ENCODE measurements at regions not wholly inside any gene's neighbourhood (a gene's known extent, or its start where the extent isn't known, plus 50 kb on each side); places are given as distances from the start of the nearest gene placed in this dataset.
"Not testable (repeated sequence)": the region's sequence is repeated elsewhere in the genome, so short reads cannot be mapped to it uniquely, and the experiment has no call there.

DNA sequence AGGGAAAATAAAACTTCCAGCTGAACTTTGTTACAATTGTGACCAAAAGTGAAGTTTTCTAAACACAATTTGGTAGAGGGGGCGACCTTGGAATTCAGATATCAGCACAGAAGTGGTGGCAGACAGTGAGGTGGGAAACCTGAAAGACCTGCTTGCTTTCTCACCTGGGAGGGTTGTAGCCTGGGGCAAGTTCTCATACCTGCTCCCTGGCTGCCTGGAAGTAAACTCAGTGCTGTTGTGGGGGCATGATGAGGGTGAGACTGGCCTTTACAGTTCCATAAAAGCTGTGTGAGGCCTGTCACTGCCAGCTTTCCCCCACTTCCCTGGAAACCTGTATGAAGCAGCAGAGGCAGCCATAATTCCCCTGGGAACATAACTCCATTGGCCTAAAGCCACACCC is 1180.2 kb downstream of the FAM133A start:
- Histone ChIP-seq H3K18ac (ENCODE audit: low read length) (no peak overlapping the region), H3K4me2 (ENCODE audit: low read length) (peak overlapping the region; percentile 14), H4K8ac (ENCODE audit: low read depth, low read length) (no peak overlapping the region), H3K4ac (ENCODE audit: low read depth, low read length) (no peak overlapping the region), H3K14ac (ENCODE audit: low read length) (no peak overlapping the region), H4K12ac (ENCODE audit: low read depth, low read length) (no peak overlapping the region), H4K91ac (ENCODE audit: low read depth, low read length) (peak overlapping the region; percentile 20), H3K79me1 (ENCODE audit: low read length) (no peaks in the 10 kb centered on the region), H3K79me2 (ENCODE audit: control insufficient read depth, insufficient read depth, low read length, poor library complexity) (no peaks in the 10 kb centered on the region), H3K9ac (ENCODE audit: low read length) (no peak overlapping the region), H2BK12ac (ENCODE audit: low read length) (no peak overlapping the region), H3K36me3 (ENCODE audit: control insufficient read depth in 1 of 2, insufficient read depth in 2 of 2, low read length in 2 of 2) (no peaks in the 10 kb centered on the region), H2BK120ac (ENCODE audit: insufficient read depth, low read length, poor library complexity) (no peak overlapping the region), H3K4me1 (ENCODE audit: control insufficient read depth in 1 of 2, insufficient read depth in 2 of 2, low read length in 2 of 2) (peaks cover 4 to 11% of the 10 kb centered on the region in 2 experiments), H3K23ac (ENCODE audit: low read length) (no peak overlapping the region), H3K4me3 (ENCODE audit: low read depth, low read length) (no peak overlapping the region), H2BK5ac (ENCODE audit: low read depth, low read length, poor library complexity) (no peak overlapping the region), H3K27ac (ENCODE audit: low read depth, low read length) (peak overlapping the region; percentile 72), H3K27me3 (ENCODE audit: insufficient read depth, low read length) (no peaks in the 10 kb centered on the region), H2AFZ (ENCODE audit: insufficient read depth, low read length, poor library complexity) (no peak overlapping the region), H3K9me3 (ENCODE audit: insufficient read depth, low read depth, low read length) (no peaks in the 10 kb centered on the region), H2AK5ac (ENCODE audit: low read length) (no peak overlapping the region)
- no CpG with 5 or more reads among the region's 1 CpG for WGBS (ENCODE audit: extremely low coverage, insufficient coverage, insufficient read length)
- DNase-seq: peak; percentile 67 to 81

GRCh38 chrX:94862470-94862869 is 1188.5 kb downstream of the FAM133A start:
- H3K27me3 ChIP-seq (ENCODE audit: insufficient read depth, low read length); H3K4me1 ChIP-seq (ENCODE audit: control insufficient read depth in 1 of 2, insufficient read depth in 2 of 2, low read length in 2 of 2); H3K18ac ChIP-seq (ENCODE audit: low read length); H4K91ac ChIP-seq (ENCODE audit: low read depth, low read length); H3K4me3 ChIP-seq (ENCODE audit: low read depth, low read length); H3K4me2 ChIP-seq (ENCODE audit: low read length); H3K14ac ChIP-seq (ENCODE audit: low read length); H4K8ac ChIP-seq (ENCODE audit: low read depth, low read length); H3K9me3 ChIP-seq (ENCODE audit: insufficient read depth, low read depth, low read length); H3K79me1 ChIP-seq (ENCODE audit: low read length); H3K9ac ChIP-seq (ENCODE audit: low read length); H3K4ac ChIP-seq (ENCODE audit: low read depth, low read length); H3K79me2 ChIP-seq (ENCODE audit: control insufficient read depth, insufficient read depth, low read length, poor library complexity); H2BK12ac ChIP-seq (ENCODE audit: low read length); H2AFZ ChIP-seq (ENCODE audit: insufficient read depth, low read length, poor library complexity); H3K27ac ChIP-seq (ENCODE audit: low read depth, low read length); H3K36me3 ChIP-seq (ENCODE audit: control insufficient read depth in 1 of 2, insufficient read depth in 2 of 2, low read length in 2 of 2); H4K12ac ChIP-seq (ENCODE audit: low read depth, low read length); H2AK5ac ChIP-seq (ENCODE audit: low read length); DNase-seq; H2BK5ac ChIP-seq (ENCODE audit: low read depth, low read length, poor library complexity); H2BK120ac ChIP-seq (ENCODE audit: insufficient read depth, low read length, poor library complexity); H3K23ac ChIP-seq (ENCODE audit: low read length): not testable (repeated sequence)
- no CpG with 5 or more reads among the region's 19 CpGs for WGBS (ENCODE audit: extremely low coverage, insufficient coverage, insufficient read length)

- no peak overlapping the region for H3K27ac ChIP-seq (ENCODE audit: low read depth, low read length)
- H4K12ac ChIP-seq (ENCODE audit: low read depth, low read length): no peak overlapping the region
- H4K8ac ChIP-seq (ENCODE audit: low read depth, low read length): no peak overlapping the region
- no peak overlapping the region for H2BK120ac ChIP-seq (ENCODE audit: insufficient read depth, low read length, poor library complexity)
- H3K4me1 ChIP-seq (ENCODE audit: control insufficient read depth in 1 of 2, insufficient read depth in 2 of 2, low read length in 2 of 2): no peaks in the 10 kb centered on the region
- no peak overlapping the region for H2BK12ac ChIP-seq (ENCODE audit: low read length)
- no peak overlapping the region for H3K9ac ChIP-seq (ENCODE audit: low read length)
- H2BK5ac ChIP-seq (ENCODE audit: low read depth, low read length, poor library complexity): no peak overlapping the region
- no peak overlapping the region for H2AK5ac ChIP-seq (ENCODE audit: low read length)
- H3K14ac ChIP-seq (ENCODE audit: low read length): no peak overlapping the region
- no peak overlapping the region for H2AFZ ChIP-seq (ENCODE audit: insufficient read depth, low read length, poor library complexity)
- H3K4ac ChIP-seq (ENCODE audit: low read depth, low read length): no peak overlapping the region
- H3K23ac ChIP-seq (ENCODE audit: low read length): no peak overlapping the region
- no peak overlapping the region for H3K4me2 ChIP-seq (ENCODE audit: low read length)
- no peak overlapping the region for H3K18ac ChIP-seq (ENCODE audit: low read length)
- H3K27me3 ChIP-seq (ENCODE audit: insufficient read depth, low read length): no peaks in the 10 kb centered on the region
- no peak for DNase-seq
- H4K91ac ChIP-seq (ENCODE audit: low read depth, low read length): no peak overlapping the region
- H3K79me1 ChIP-seq (ENCODE audit: low read length): no peaks in the 10 kb centered on the region
- no peak overlapping the region for H3K4me3 ChIP-seq (ENCODE audit: low read depth, low read length)
- H3K36me3 ChIP-seq (ENCODE audit: control insufficient read depth in 1 of 2, insufficient read depth in 2 of 2, low read length in 2 of 2): no peaks in the 10 kb centered on the region
- no CpG with 5 or more reads among the region's 9 CpGs for WGBS (ENCODE audit: extremely low coverage, insufficient coverage, insufficient read length)
- no peaks in the 10 kb centered on the region for H3K79me2 ChIP-seq (ENCODE audit: control insufficient read depth, insufficient read depth, low read length, poor library complexity)
- H3K9me3 ChIP-seq (ENCODE audit: insufficient read depth, low read depth, low read length): no peaks in the 10 kb centered on the region
Observed at GRCh38 chrX:94871640-94872039, 1197.6 kb downstream of the FAM133A start.

DNA sequence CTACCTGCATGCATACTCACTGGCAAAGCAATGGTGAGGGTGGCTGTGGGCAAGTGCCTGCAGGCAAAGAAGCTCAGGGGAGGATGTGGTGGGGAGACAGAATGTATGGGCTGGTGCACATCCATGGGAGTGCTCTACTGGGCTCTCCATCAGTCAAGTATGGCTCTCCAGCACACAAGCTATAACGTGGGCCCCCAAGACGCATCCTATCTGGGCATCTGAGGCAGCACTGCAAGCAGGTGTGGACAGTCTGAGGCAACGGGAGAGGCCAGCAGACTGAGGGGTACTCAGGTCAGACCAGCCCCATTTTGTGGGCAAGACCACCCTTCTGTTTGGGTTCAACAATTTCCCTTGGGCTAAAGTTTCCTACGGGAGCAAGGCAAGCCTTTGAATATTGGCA is 1227.8 kb downstream of the FAM133A start:
- no peak for DNase-seq
- Histone ChIP-seq H3K9ac (ENCODE audit: low read length) (no peak overlapping the region), H2AK5ac (ENCODE audit: low read length) (no peak overlapping the region), H3K4me2 (ENCODE audit: low read length) (no peak overlapping the region), H3K23ac (ENCODE audit: low read length) (no peak overlapping the region), H3K14ac (ENCODE audit: low read length) (no peak overlapping the region), H2AFZ (ENCODE audit: insufficient read depth, low read length, poor library complexity) (no peak overlapping the region), H3K79me2 (ENCODE audit: control insufficient read depth, insufficient read depth, low read length, poor library complexity) (no peaks in the 10 kb centered on the region), H3K18ac (ENCODE audit: low read length) (no peak overlapping the region), H3K27me3 (ENCODE audit: insufficient read depth, low read length) (no peaks in the 10 kb centered on the region), H3K36me3 (ENCODE audit: control insufficient read depth in 1 of 2, insufficient read depth in 2 of 2, low read length in 2 of 2) (no peaks in the 10 kb centered on the region), H4K8ac (ENCODE audit: low read depth, low read length) (no peak overlapping the region), H2BK12ac (ENCODE audit: low read length) (no peak overlapping the region), H2BK120ac (ENCODE audit: insufficient read depth, low read length, poor library complexity) (no peak overlapping the region), H3K4me1 (ENCODE audit: control insufficient read depth in 1 of 2, insufficient read depth in 2 of 2, low read length in 2 of 2) (no peaks in the 10 kb centered on the region), H4K91ac (ENCODE audit: low read depth, low read length) (no peak overlapping the region), H2BK5ac (ENCODE audit: low read depth, low read length, poor library complexity) (no peak overlapping the region), H3K4me3 (ENCODE audit: low read depth, low read length) (no peak overlapping the region), H3K79me1 (ENCODE audit: low read length) (no peaks in the 10 kb centered on the region), H3K4ac (ENCODE audit: low read depth, low read length) (no peak overlapping the region), H3K27ac (ENCODE audit: low read depth, low read length) (no peak overlapping the region), H4K12ac (ENCODE audit: low read depth, low read length) (no peak overlapping the region), H3K9me3 (ENCODE audit: insufficient read depth, low read depth, low read length) (no peaks in the 10 kb centered on the region)
- no CpG with 5 or more reads among the region's 4 CpGs for WGBS (ENCODE audit: extremely low coverage, insufficient coverage, insufficient read length)

Measured in trophoblast cell (in vitro differentiated cells and primary cell).